Prostate gland (tissue), 2 donors: ENCODE measurements at regions not wholly inside any gene's neighbourhood (a gene's known extent, or its start where the extent isn't known, plus 50 kb on each side); places are given as distances from the start of the nearest gene placed in this dataset.

Experiments used
- CTCF ChIP-seq, 4 experiments: fragments of 200-600 bp in 2 of 4; fragments of 450-650 bp in 2 of 4; sonication (generic) in 2 of 4; IDR thresholded peaks; 1 replicate in 3 of 4; 2 replicates in 1 of 4; pipeline ENCODE4 v1.5.1; 2016 to 2019; ENCODE audit warnings: antibody characterized with exemption in 4 of 4, mild to moderate bottlenecking in 2 of 4, moderate library complexity in 2 of 4
- POLR2A ChIP-seq: fragments of 450-650 bp; IDR thresholded peaks from one replicate; pipeline ENCODE4 v1.6.1; 2016; ENCODE audit warnings: antibody characterized with exemption, mild to moderate bottlenecking
- POLR2AphosphoS5 ChIP-seq: sonication (generic); formaldehyde crosslinking; IDR thresholded peaks from one replicate; pipeline ENCODE4 v1.6.1; 2017; ENCODE audit warnings: antibody characterized with exemption

GRCh38 chr14:26132061-26132645 is 465.7 kb downstream of the NOVA1 start:
- no peak for TF ChIP-seq CTCF (IDR thresholded peaks at IDR 0.05)
- no peak for TF ChIP-seq POLR2A
- no peak for TF ChIP-seq POLR2AphosphoS5
